Endothelial cell (in vitro differentiated cells): ENCODE measurements at regions not wholly inside any gene's neighbourhood (a gene's known extent, or its start where the extent isn't known, plus 50 kb on each side); places are given as distances from the start of the nearest gene placed in this dataset.
"Not testable (repeated sequence)": the region's sequence is repeated elsewhere in the genome, so short reads cannot be mapped to it uniquely, and the experiment has no call there.

Experiments
- DNase-seq: peaks from one replicate; pipeline ENCODE4 v3.0.0; 2021; ENCODE audit warnings: low spot score
- H3K27ac Mint-ChIP-seq: one replicate; pipeline ENCODE4 v1.8.0; 2021; ENCODE audit warnings: mixed read lengths, inconsistent platforms; ENCODE audit not compliant: unreplicated experiment
- H3K27me3 Mint-ChIP-seq: one replicate; pipeline ENCODE4 v1.8.0; 2021; ENCODE audit warnings: mild to moderate bottlenecking, moderate library complexity, mixed read lengths, inconsistent platforms; ENCODE audit not compliant: unreplicated experiment
- H3K36me3 Mint-ChIP-seq: one replicate; pipeline ENCODE4 v1.8.0; 2021; ENCODE audit warnings: mild to moderate bottlenecking, low read depth, mixed read lengths, inconsistent platforms; ENCODE audit not compliant: unreplicated experiment
- H3K4me1 Mint-ChIP-seq: one replicate; pipeline ENCODE4 v1.8.0; 2021; ENCODE audit warnings: mild to moderate bottlenecking, mixed read lengths, inconsistent platforms; ENCODE audit not compliant: unreplicated experiment
- H3K4me3 Mint-ChIP-seq: one replicate; pipeline ENCODE4 v1.8.0; 2021; ENCODE audit warnings: mild to moderate bottlenecking, mixed read lengths, inconsistent platforms; ENCODE audit not compliant: unreplicated experiment
- H3K9me3 Mint-ChIP-seq: one replicate; pipeline ENCODE4 v1.8.0; 2021; ENCODE audit warnings: mixed read lengths, inconsistent platforms; ENCODE audit not compliant: unreplicated experiment
- CTCF ChIP-seq: fragments of 200-600 bp; sonication (generic); IDR thresholded peaks from one replicate; pipeline ENCODE4 v1.5.0; 2021; ENCODE audit warnings: antibody characterized with exemption; ENCODE audit not compliant: unreplicated experiment

DNA sequence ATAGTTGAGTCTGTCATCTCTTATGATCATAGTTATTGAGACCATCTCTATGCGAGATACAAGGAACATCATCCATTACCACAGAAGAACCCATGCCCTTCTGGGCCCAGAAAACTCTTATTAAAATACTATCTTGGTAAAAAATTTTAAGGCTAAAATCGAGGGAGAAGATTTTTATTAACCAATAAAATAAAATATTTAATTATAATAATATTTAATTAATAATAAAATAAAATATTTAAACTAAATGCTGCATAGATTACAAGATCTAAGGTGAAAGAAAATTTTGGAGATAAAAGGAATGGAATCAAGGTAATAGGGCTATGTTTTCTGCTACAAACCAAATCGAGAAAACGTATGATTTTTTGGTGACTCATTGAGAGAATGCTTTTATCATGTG is 540.2 kb downstream of the KCNH5 start:
- H3K27ac Mint-ChIP-seq = no peak overlapping the region
- H3K4me3 Mint-ChIP-seq = no peak overlapping the region
- no peak for TF ChIP-seq CTCF
- H3K4me1 Mint-ChIP-seq = no peaks in the 10 kb centered on the region
- no peaks in the 10 kb centered on the region for H3K9me3 Mint-ChIP-seq
- DNase-seq = no peak
- H3K36me3 Mint-ChIP-seq = no peaks in the 10 kb centered on the region
- no peaks in the 10 kb centered on the region for H3K27me3 Mint-ChIP-seq

DNA sequence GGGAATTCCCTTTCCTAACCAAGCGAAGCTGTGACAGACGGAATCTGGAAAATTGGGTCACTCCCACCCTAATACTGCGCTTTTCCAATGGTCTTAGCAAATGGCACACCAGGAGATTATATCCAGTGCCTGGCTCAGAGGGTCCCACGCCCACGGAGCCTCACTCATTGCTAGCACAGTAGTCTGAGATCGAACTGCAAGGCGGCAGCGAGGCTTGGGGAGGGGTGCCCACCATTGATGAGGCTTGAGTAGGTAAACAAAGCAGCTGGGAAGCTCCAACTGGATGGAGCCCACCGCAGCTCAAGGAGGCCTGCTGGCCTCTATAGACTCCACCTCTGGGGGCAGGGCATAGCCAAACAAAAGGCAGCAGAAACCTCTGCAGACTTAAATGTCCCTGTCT is 523.9 kb downstream of the KCNH5 start:
- not testable (repeated sequence) for H3K4me3 Mint-ChIP-seq, H3K27ac Mint-ChIP-seq, DNase-seq, H3K36me3 Mint-ChIP-seq, H3K9me3 Mint-ChIP-seq, H3K27me3 Mint-ChIP-seq, H3K4me1 Mint-ChIP-seq

DNA sequence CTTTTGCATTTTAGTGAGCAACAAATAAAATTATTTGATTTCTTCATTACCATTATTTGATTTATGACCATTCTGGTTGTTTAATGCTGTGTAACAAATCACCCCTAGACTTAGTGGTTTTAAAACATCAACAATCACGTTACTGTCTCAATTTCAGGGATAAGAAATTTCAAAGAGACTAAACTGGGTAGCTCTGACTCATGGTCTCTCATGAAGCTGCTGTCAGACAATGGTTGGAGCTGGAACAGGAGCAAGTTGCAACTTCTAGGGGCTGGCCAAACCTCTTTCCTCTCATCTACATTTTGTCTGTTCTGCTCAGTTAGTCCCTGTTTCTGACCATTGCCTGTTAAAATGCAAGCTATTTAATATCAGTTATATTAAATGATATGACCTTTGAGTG is 517.0 kb downstream of the KCNH5 start:
- no peak overlapping the region for H3K4me3 Mint-ChIP-seq
- no peak for DNase-seq
- no peak for TF ChIP-seq CTCF
- no peak overlapping the region for H3K27ac Mint-ChIP-seq
- H3K27me3 Mint-ChIP-seq = no peaks in the 10 kb centered on the region
- H3K9me3 Mint-ChIP-seq = no peaks in the 10 kb centered on the region
- no peaks in the 10 kb centered on the region for H3K36me3 Mint-ChIP-seq
- no peaks in the 10 kb centered on the region for H3K4me1 Mint-ChIP-seq

DNA sequence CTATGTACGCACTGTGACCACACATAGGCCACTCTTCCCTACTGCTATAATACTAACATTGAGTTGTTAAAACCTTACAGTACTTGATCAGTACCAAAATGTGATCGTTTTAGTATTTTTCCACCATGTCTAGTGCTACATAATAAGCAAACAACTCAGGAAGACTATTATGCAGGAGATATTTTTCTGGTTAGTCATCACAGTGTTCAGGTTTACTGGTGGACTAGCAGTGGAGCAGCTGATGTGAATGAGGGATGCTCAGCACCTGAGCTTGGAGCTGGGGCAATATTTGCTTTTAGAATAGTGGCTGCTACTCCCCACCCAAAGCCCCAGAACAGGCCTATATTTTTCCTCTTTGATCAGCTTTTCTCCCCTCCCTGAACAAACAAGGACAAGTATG is 513.1 kb downstream of the KCNH5 start:
- H3K27me3 Mint-ChIP-seq = no peaks in the 10 kb centered on the region
- TF ChIP-seq CTCF = no peak
- no peak for DNase-seq
- H3K9me3 Mint-ChIP-seq = no peaks in the 10 kb centered on the region
- no peak overlapping the region for H3K27ac Mint-ChIP-seq
- H3K4me1 Mint-ChIP-seq = no peaks in the 10 kb centered on the region
- H3K4me3 Mint-ChIP-seq = no peak overlapping the region
- H3K36me3 Mint-ChIP-seq = no peaks in the 10 kb centered on the region

DNA sequence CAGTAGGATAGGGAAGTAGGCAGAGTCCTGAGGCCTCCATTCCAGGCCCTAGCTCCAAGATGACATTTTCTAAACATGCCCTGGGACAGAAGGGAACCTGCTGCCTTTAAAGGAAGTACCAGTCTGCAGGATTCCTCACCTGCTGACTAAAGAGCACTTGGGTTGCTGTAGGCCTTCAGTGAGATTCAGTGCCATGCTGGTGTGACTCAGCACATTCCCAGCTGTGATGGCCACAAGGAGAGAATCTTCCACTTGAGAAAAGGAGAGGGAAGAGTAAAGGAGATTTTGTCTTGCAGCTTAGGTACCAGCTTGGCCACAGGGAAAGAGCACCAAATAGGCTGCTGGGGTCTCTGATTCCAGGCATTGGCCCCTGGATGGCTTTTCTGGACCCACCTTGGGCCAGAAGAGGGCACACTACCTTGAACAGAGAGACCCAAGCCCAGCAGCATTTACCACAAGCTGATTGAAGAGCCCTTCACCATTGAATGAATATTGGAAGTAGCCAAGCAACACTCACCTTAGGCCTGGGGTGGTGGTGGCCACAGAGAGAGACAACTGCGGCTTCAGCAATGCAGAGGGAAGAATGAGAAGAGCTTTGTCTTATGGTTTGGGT is 498.3 kb downstream of the KCNH5 start:
- Mint-ChIP-seq H3K4me3 (no peak overlapping the region), H3K4me1 (no peaks in the 10 kb centered on the region), H3K27ac (no peak overlapping the region), H3K27me3 (no peaks in the 10 kb centered on the region), H3K36me3 (no peaks in the 10 kb centered on the region), H3K9me3 (no peaks in the 10 kb centered on the region)
- DNase-seq = no peak
- TF ChIP-seq CTCF = no peak
